HCT116 (cell line): ENCODE measurements at regions not wholly inside any gene's neighbourhood (a gene's known extent, or its start where the extent isn't known, plus 50 kb on each side); places are given as distances from the start of the nearest gene placed in this dataset.

ENCODE experiments used
- ATAC-seq: fragments of 200-7000 bp; cut with Tn5 transposase; 2 replicates; pipeline ENCODE4 v1.9.1; 2020; ENCODE audit warnings: mild to moderate bottlenecking, moderate library complexity
- BruUV-seq: library from RNA; stranded (reverse); fragments of 400-500 nt; replicated peaks from 2 replicates; lab custom pipeline; 2021; lab: Mats Ljungman, UMichigan
- CTCF ChIA-PET: fragments of 300-600 bp; sonication (Branson Sonifier 250); formaldehyde crosslinking; loops from one replicate; lab custom pipeline; 2021; ENCODE audit warnings: antibody characterized with exemption; lab: Charles Lee
- POLR2A ChIA-PET: fragments of 300-600, 350-600 bp; sonication (Branson Sonifier 250); formaldehyde crosslinking; loops from one replicate; lab custom pipeline; 2021; ENCODE audit warnings: antibody characterized with exemption; lab: Charles Lee
- RAD21 ChIA-PET, 2 experiments: fragments of 300-600 bp; sonication (Branson Sonifier 250); formaldehyde crosslinking; loops; one replicate each; lab custom pipeline; 2023; ENCODE audit warnings: low total read pairs in 2 of 2; ENCODE audit not compliant: uncharacterized antibody in 2 of 2, unreplicated experiment in 2 of 2, low non-redundant PET in 1 of 2; lab: Charles Lee
- DNase-seq: peaks from one replicate; pipeline ENCODE4 v3.0.0-alpha.2; 2010; ENCODE audit warnings: low read depth, low spot score
- H2AFZ ChIP-seq: fragments of 200-600 bp; shearing (Covaris generic), sonication (generic); 2 replicates; pipeline ENCODE4 v1.6.1; 2017; ENCODE audit warnings: low read depth, mixed run types, mixed read lengths, antibody characterized with exemption, low read length; ENCODE audit not compliant: poor library complexity, severe bottlenecking
- H3K27ac ChIP-seq: 2 replicates; pipeline ENCODE4 v1.5.1; 2012; ENCODE audit warnings: low read depth, low read length
- H3K27me3 ChIP-seq: fragments of 200-600 bp; sonication (generic); 2 replicates; pipeline ENCODE4 v1.6.1; 2016; ENCODE audit warnings: mixed run types, low read length, mixed read lengths; ENCODE audit not compliant: insufficient read depth
- H3K36me3 ChIP-seq, 2 experiments: fragments of 200-500 bp in 1 of 2; fragments of 200-600 bp in 1 of 2; sonication (Bioruptor generic) in 1 of 2; sonication (generic) in 1 of 2; 2 replicates each; pipeline versions ENCODE4 v1.5.1 to v1.6.1; 2014 to 2016; ENCODE audit warnings: low read length in 2 of 2, inconsistent platforms in 1 of 2, mixed read lengths in 1 of 2, mixed run types in 1 of 2; ENCODE audit not compliant: insufficient read depth in 2 of 2, control insufficient read depth in 1 of 2
- H3K4me1 ChIP-seq, 2 experiments: fragments of 200-600 bp in 1 of 2; sonication (generic) in 1 of 2; 2 replicates each; pipeline versions ENCODE4 v1.5.1 to v1.6.1; 2012 to 2017; ENCODE audit warnings: low read length in 2 of 2, inconsistent platforms in 1 of 2, mild to moderate bottlenecking in 1 of 2, mixed read lengths in 1 of 2, mixed run types in 1 of 2, moderate library complexity in 1 of 2; ENCODE audit not compliant: insufficient read depth in 2 of 2, control insufficient read depth in 1 of 2
- H3K4me2 ChIP-seq: fragments of 200-600 bp; sonication (generic); 2 replicates; pipeline ENCODE4 v1.6.1; 2017; ENCODE audit warnings: mixed run types, low read length, mixed read lengths
- H3K4me3 ChIP-seq, 2 experiments: fragments of 200-600 bp in 1 of 2; sonication (generic) in 1 of 2; replicated peaks in 1 of 2; 2 replicates each; pipeline ENCODE4 v1.5.1; 2011 to 2016; ENCODE audit warnings: low read length in 2 of 2, control low read depth in 1 of 2, low read depth in 1 of 2, mild to moderate bottlenecking in 1 of 2, mixed read lengths in 1 of 2, mixed run types in 1 of 2
- H3K79me2 ChIP-seq: fragments of 200-600 bp; sonication (generic); 2 replicates; pipeline ENCODE4 v1.6.1; 2017; ENCODE audit warnings: mild to moderate bottlenecking, mixed run types, low read length, moderate library complexity, mixed read lengths; ENCODE audit not compliant: insufficient read depth
- H3K9ac ChIP-seq: fragments of 200-600 bp; sonication (generic); 2 replicates; pipeline ENCODE4 v1.6.1; 2016; ENCODE audit warnings: low read length, mixed read lengths
- H3K9me2 ChIP-seq: fragments of 200-600 bp; sonication (generic), shearing (Covaris generic); 2 replicates; pipeline ENCODE4 v1.6.1; 2017; ENCODE audit warnings: mixed run types, mild to moderate bottlenecking, moderate library complexity; ENCODE audit not compliant: insufficient read depth
- H3K9me3 ChIP-seq, 2 experiments: fragments of 200-500 bp in 1 of 2; fragments of 200-600 bp in 1 of 2; sonication (Bioruptor generic) in 1 of 2; sonication (generic) in 1 of 2; 2 replicates each; pipeline ENCODE4 v1.6.1; 2014 to 2017; ENCODE audit warnings: low read length in 2 of 2, mixed read lengths in 2 of 2, inconsistent platforms in 1 of 2, low read depth in 1 of 2, mild to moderate bottlenecking in 1 of 2, mixed run types in 1 of 2, moderate library complexity in 1 of 2; ENCODE audit not compliant: control insufficient read depth in 1 of 2, insufficient read depth in 1 of 2
- H4K20me1 ChIP-seq: fragments of 200-600 bp; sonication (generic), shearing (Covaris generic); 2 replicates; pipeline ENCODE4 v1.6.1; 2017; ENCODE audit warnings: mixed run types, mild to moderate bottlenecking, moderate library complexity; ENCODE audit not compliant: insufficient read depth
- CEBPB ChIP-seq: IDR thresholded peaks from 2 replicates; pipeline ENCODE4 v1.6.1; 2012; ENCODE audit warnings: low read depth
- EGR1 ChIP-seq: IDR thresholded peaks from 2 replicates; pipeline ENCODE4 v1.6.1; 2012; ENCODE audit warnings: low read depth
- EZH2 ChIP-seq: fragments of 200-600 bp; sonication (generic); IDR thresholded peaks from 2 replicates; pipeline ENCODE4 v1.6.1; 2017; ENCODE audit warnings: antibody characterized with exemption, mixed run types
- EZH2phosphoT487 ChIP-seq: fragments of 200-600 bp; IDR thresholded peaks from 2 replicates; pipeline ENCODE4 v1.6.1; 2018; ENCODE audit warnings: antibody characterized with exemption, borderline replicate concordance
- POLR2AphosphoS5 ChIP-seq: IDR thresholded peaks from 2 replicates; pipeline ENCODE4 v1.6.1; 2011; ENCODE audit warnings: mild to moderate bottlenecking, low read depth, low read length, moderate library complexity
- RAD21 ChIP-seq: IDR thresholded peaks from 2 replicates; pipeline ENCODE4 v1.6.1; 2012; ENCODE audit warnings: low read depth, mild to moderate bottlenecking
- SIN3A ChIP-seq: IDR thresholded peaks from 2 replicates; pipeline ENCODE4 v1.6.1; 2012; ENCODE audit warnings: low read depth
- SRF ChIP-seq: IDR thresholded peaks from 2 replicates; pipeline ENCODE4 v1.6.1; 2012; ENCODE audit warnings: low read depth
- TCF7L2 ChIP-seq: IDR thresholded peaks from 2 replicates; pipeline ENCODE4 v1.7.0; 2011; ENCODE audit warnings: borderline replicate concordance, inconsistent platforms; ENCODE audit not compliant: insufficient read depth, insufficient read length; ENCODE audit errors: extremely low read depth
- ZFX ChIP-seq: fragments of 450-650 bp; IDR thresholded peaks from 2 replicates; pipeline ENCODE4 v1.6.1; 2017
- intact Hi-C: fragments of 100-400 bp; cut with micrococcal nuclease; formaldehyde crosslinking; loops from 2 replicates; pipeline ENCODE4 v1.10.0; 2022
- TF ChIP-seq, protein P1 (sequence below): IDR thresholded peaks from 2 replicates; pipeline ENCODE4 v1.6.1; 2012; ENCODE audit warnings: low read depth
- TF ChIP-seq, protein P2 (sequence below): IDR thresholded peaks from 2 replicates; pipeline ENCODE4 v1.6.1; 2012

DNA sequence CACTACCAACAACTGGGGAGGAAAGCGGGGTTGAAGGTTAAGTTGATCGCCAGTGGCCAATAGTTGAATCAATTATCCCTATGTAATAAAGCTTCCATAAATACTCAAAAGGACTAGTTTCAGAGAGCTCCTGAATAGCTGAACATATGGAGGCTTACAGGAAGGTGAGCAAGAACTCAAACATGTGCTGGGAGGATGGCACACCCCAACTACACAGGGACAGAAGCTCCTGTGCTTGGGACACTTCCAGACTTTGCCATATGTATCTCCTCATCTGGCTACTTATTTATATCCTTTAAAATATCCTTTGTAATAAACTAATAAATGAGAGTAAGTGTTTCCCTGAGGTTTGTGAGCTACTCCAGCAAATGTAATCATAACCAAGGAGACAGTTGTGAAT, 115.7 kb downstream of the HNMT start:
- intact Hi-C loops = no loop called here
- no TSS peak for BruUV-seq
- Histone ChIP-seq H3K9me3 (no peaks in the 10 kb centered on the region), H3K27ac (no peak overlapping the region), H3K9ac (no peak overlapping the region), H4K20me1 (no peaks in the 10 kb centered on the region), H3K36me3 (no peaks in the 10 kb centered on the region), H2AFZ (no peak overlapping the region), H3K27me3 (no peaks in the 10 kb centered on the region), H3K9me2 (no peaks in the 10 kb centered on the region), H3K4me3 (no peak overlapping the region), H3K4me1 (no peaks in the 10 kb centered on the region), H3K4me2 (no peak overlapping the region), H3K79me2 (no peaks in the 10 kb centered on the region)
- TF ChIP-seq, protein P1, sequence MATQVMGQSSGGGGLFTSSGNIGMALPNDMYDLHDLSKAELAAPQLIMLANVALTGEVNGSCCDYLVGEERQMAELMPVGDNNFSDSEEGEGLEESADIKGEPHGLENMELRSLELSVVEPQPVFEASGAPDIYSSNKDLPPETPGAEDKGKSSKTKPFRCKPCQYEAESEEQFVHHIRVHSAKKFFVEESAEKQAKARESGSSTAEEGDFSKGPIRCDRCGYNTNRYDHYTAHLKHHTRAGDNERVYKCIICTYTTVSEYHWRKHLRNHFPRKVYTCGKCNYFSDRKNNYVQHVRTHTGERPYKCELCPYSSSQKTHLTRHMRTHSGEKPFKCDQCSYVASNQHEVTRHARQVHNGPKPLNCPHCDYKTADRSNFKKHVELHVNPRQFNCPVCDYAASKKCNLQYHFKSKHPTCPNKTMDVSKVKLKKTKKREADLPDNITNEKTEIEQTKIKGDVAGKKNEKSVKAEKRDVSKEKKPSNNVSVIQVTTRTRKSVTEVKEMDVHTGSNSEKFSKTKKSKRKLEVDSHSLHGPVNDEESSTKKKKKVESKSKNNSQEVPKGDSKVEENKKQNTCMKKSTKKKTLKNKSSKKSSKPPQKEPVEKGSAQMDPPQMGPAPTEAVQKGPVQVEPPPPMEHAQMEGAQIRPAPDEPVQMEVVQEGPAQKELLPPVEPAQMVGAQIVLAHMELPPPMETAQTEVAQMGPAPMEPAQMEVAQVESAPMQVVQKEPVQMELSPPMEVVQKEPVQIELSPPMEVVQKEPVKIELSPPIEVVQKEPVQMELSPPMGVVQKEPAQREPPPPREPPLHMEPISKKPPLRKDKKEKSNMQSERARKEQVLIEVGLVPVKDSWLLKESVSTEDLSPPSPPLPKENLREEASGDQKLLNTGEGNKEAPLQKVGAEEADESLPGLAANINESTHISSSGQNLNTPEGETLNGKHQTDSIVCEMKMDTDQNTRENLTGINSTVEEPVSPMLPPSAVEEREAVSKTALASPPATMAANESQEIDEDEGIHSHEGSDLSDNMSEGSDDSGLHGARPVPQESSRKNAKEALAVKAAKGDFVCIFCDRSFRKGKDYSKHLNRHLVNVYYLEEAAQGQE = no peak
- no peak for TF ChIP-seq SIN3A
- no peak for TF ChIP-seq SRF
- no peak for TF ChIP-seq EGR1
- TF ChIP-seq, protein P2, sequence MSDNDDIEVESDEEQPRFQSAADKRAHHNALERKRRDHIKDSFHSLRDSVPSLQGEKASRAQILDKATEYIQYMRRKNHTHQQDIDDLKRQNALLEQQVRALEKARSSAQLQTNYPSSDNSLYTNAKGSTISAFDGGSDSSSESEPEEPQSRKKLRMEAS = no peak
- no peak for TF ChIP-seq POLR2AphosphoS5
- no peak for TF ChIP-seq ZFX
- TF ChIP-seq RAD21 = no peak
- TF ChIP-seq CEBPB = no peak
- TF ChIP-seq TCF7L2 = no peak
- no peak for TF ChIP-seq EZH2
- no peak for TF ChIP-seq EZH2phosphoT487
- no peak for DNase-seq
- POLR2A ChIA-PET = no interaction called here
- no peak for ATAC-seq
- CTCF ChIA-PET = interaction anchor here (1.2 kb wide), 1 partner anchor 11 kb away, joined by 3 read pairs; no protein-coding TSS in a partner anchor
- RAD21 ChIA-PET = no interaction called here
